Gastroesophageal sphincter (tissue), 4 donors: ENCODE measurements at regions not wholly inside any gene's neighbourhood (a gene's known extent, or its start where the extent isn't known, plus 50 kb on each side); places are given as distances from the start of the nearest gene placed in this dataset.

ENCODE experiments used
- ATAC-seq: fragments of 150-250 bp; one replicate; pipeline ENCODE4 v1.9.1; 2016; ENCODE audit warnings: mild to moderate bottlenecking, moderate library complexity
- H3K27ac ChIP-seq, 4 donors: fragments of 200-600 bp; sonication (generic) in 3 of 4; 1 replicate in 3 of 4; 2 replicates in 1 of 4; pipeline ENCODE4 v1.5.1; 2016 to 2019
- H3K27me3 ChIP-seq: fragments of 200-600 bp; sonication (generic); one replicate; pipeline ENCODE4 v1.5.1; 2019
- H3K36me3 ChIP-seq, 2 donors: fragments of 200-600 bp; sonication (generic); one replicate each; pipeline ENCODE4 v1.5.1; 2019; ENCODE audit warnings: control low read depth in 1 of 2
- H3K4me1 ChIP-seq, 3 donors: fragments of 200-600 bp; sonication (generic); 1 replicate in 2 of 3; 2 replicates in 1 of 3; pipeline ENCODE4 v1.5.1; 2016 to 2019; ENCODE audit warnings: control low read depth in 2 of 3
- H3K4me3 ChIP-seq, 2 donors: fragments of 200-600 bp; sonication (generic); one replicate each; pipeline ENCODE4 v1.5.1; 2019; ENCODE audit warnings: mild to moderate bottlenecking in 1 of 2, moderate library complexity in 1 of 2
- H3K9me3 ChIP-seq, 3 donors: fragments of 200-600 bp; sonication (generic); one replicate each; pipeline ENCODE4 v1.5.1; 2017 to 2019; ENCODE audit warnings: control low read depth in 2 of 3
- EP300 ChIP-seq: sonication (generic); formaldehyde crosslinking; IDR thresholded peaks from one replicate; pipeline ENCODE4 v1.6.1; 2017; ENCODE audit warnings: antibody characterized with exemption, mild to moderate bottlenecking
- POLR2A ChIP-seq, 2 donors: fragments of 450-650 bp; IDR thresholded peaks; one replicate each; pipeline ENCODE4 v1.6.1; 2017; ENCODE audit warnings: antibody characterized with exemption in 2 of 2, mild to moderate bottlenecking in 2 of 2, moderate library complexity in 1 of 2
- POLR2AphosphoS5 ChIP-seq: sonication (generic); formaldehyde crosslinking; IDR thresholded peaks from one replicate; pipeline ENCODE4 v1.6.1; 2017; ENCODE audit warnings: antibody characterized with exemption
- WGBS, 2 donors: methylation state at CpG; one replicate each; pipeline ENCODE4 v1.1.5; 2018; ENCODE audit warnings: low coverage in 1 of 2; 5-methylcytosine and 5-hydroxymethylcytosine counted together
- TF ChIP-seq, protein P1 (sequence below), 4 experiments: fragments of 200-600 bp in 2 of 4; fragments of 450-650 bp in 2 of 4; sonication (generic) in 1 of 4; IDR thresholded peaks; one replicate each; pipeline ENCODE4 v1.5.1; 2017 to 2019; ENCODE audit warnings: antibody characterized with exemption in 4 of 4, mild to moderate bottlenecking in 2 of 4, moderate library complexity in 2 of 4

DNA sequence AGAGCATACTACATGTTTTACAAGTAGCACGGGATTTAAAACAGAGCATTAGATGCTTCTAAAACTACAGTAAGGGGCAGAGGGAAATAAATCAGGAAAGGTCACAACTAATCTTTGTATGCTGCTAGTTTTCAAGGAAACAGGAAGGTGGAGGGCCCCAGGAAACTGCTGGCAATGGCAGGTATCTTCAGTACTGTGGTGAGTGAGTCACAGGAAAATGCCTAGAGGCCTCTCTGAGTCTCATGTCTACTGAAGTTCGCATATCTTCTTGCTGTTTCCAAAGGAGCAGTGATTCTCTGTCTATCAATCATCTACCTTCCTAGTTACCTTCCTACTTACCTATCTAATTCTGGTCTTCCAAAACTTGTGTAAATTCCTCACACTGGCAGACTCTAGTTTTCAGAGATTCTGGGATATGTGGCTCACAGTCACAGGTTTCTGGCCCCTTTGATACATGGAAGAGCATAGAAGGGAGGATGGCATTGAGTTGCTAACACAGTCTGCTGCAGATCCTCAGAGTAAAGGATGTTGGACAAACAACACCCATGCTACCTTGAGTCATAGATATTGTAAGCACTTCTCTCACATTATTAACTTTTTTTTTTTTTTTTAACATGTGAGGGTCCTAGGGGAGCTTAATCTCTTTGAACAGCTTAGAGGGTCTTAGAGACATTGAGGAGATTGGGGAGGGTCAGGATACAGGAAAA, 58.8 kb upstream of the SYN3 start:
- H3K4me3 ChIP-seq: no peak overlapping the region
- H3K27me3 ChIP-seq: no peaks in the 10 kb centered on the region
- H3K27ac ChIP-seq: no peak overlapping the region
- H3K4me1 ChIP-seq: no peaks in the 10 kb centered on the region
- H3K36me3 ChIP-seq: no peaks in the 10 kb centered on the region
- TF ChIP-seq EP300 (no peak), POLR2A (IDR thresholded peaks at IDR 0.05) (no peak), POLR2AphosphoS5 (no peak)
- TF ChIP-seq, protein P1, sequence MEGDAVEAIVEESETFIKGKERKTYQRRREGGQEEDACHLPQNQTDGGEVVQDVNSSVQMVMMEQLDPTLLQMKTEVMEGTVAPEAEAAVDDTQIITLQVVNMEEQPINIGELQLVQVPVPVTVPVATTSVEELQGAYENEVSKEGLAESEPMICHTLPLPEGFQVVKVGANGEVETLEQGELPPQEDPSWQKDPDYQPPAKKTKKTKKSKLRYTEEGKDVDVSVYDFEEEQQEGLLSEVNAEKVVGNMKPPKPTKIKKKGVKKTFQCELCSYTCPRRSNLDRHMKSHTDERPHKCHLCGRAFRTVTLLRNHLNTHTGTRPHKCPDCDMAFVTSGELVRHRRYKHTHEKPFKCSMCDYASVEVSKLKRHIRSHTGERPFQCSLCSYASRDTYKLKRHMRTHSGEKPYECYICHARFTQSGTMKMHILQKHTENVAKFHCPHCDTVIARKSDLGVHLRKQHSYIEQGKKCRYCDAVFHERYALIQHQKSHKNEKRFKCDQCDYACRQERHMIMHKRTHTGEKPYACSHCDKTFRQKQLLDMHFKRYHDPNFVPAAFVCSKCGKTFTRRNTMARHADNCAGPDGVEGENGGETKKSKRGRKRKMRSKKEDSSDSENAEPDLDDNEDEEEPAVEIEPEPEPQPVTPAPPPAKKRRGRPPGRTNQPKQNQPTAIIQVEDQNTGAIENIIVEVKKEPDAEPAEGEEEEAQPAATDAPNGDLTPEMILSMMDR (IDR thresholded peaks at IDR 0.05): no peak
- WGBS, 2 donors: 52 to 85% methylated on average over 2 of the region's 2 CpGs
- ATAC-seq: no peak
- no peaks in the 10 kb centered on the region for H3K9me3 ChIP-seq

DNA sequence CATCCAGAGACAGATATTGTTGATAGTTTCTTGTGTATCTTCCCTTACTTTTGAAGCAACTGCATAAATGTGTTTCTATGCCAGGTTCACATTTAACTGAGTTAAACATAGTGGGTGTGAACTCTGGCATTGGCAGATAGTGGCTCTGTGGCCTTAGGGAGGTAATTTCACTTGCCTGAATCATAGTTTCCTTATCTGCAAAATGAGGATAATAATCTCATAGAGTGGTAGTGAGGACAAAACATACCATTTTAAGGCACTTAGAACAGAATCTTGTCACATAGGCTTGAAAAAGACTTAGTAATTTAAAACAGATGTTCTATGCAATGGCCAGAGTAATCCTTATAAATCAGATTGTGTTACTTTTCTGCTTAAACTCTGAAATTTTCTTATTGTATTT, 56.4 kb upstream of the SYN3 start:
- ATAC-seq: no peak
- no peaks in the 10 kb centered on the region for H3K36me3 ChIP-seq
- no peaks in the 10 kb centered on the region for H3K9me3 ChIP-seq
- TF ChIP-seq POLR2AphosphoS5: no peak
- TF ChIP-seq, protein P1 (IDR thresholded peaks at IDR 0.05): no peak
- no peak for TF ChIP-seq POLR2A (IDR thresholded peaks at IDR 0.05)
- TF ChIP-seq EP300: no peak
- no peaks in the 10 kb centered on the region for H3K4me1 ChIP-seq
- no peak overlapping the region for H3K27ac ChIP-seq
- no peak overlapping the region for H3K4me3 ChIP-seq
- no peaks in the 10 kb centered on the region for H3K27me3 ChIP-seq

DNA sequence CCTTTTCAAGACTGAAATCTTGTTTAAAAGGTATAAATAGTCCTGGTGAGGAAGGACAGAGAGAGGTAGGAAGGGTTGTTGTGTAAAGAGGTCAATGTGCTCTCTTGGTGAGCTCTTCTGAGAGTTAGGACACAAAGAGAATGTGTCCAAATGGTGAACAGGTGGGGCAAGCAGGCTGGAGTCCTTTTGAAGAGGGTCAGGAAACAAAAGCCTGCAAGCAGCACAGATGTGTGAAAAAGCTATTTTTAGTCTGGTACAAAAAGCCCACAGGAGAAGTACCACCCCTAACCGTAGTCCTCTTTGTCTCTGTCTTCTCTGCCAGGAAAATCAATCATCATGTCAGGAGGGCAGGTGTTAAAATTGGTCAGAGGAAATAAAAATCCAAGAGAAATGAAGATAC, 54.4 kb upstream of the SYN3 start:
- WGBS, 2 donors: 0 to 7% methylated on average over 1 of the region's 1 CpG
- Histone ChIP-seq H3K36me3 (no peaks in the 10 kb centered on the region), H3K27me3 (peaks cover under 1% of the 10 kb centered on the region), H3K27ac (no peak overlapping the region), H3K4me3 (no peak overlapping the region), H3K9me3 (no peaks in the 10 kb centered on the region), H3K4me1 (no peaks in the 10 kb centered on the region)
- no peak for TF ChIP-seq POLR2AphosphoS5
- TF ChIP-seq EP300: no peak
- no peak for TF ChIP-seq POLR2A (IDR thresholded peaks at IDR 0.05)
- TF ChIP-seq, protein P1 (IDR thresholded peaks at IDR 0.05): no peak
- ATAC-seq: no peak

DNA sequence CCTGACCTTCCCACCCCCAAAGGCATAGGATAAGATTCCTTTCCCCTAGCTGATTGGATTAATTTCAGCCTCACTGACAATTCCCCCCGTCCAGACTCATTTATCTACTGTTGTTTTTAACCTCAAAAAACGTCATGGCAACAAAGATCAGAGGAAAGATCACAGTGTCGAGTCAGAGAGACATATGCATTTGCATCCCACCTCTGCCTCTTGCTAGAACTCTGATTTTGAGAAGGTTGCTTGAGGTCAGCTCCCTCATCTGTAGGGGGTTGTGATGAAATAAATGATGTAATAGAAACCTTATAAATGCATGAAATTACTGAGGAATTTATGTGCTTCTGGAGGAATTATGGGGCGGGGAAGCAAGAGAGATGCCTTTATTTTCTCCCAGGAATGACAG, 53.3 kb upstream of the SYN3 start:
- H3K36me3 ChIP-seq: no peaks in the 10 kb centered on the region
- ATAC-seq: no peak
- H3K27ac ChIP-seq: no peak overlapping the region
- no peaks in the 10 kb centered on the region for H3K9me3 ChIP-seq
- no peak overlapping the region for H3K4me3 ChIP-seq
- H3K27me3 ChIP-seq: peaks cover 9% of the 10 kb centered on the region
- no peaks in the 10 kb centered on the region for H3K4me1 ChIP-seq
- WGBS, 2 donors: 19 to 38% methylated on average over 1 to 4 of the region's 4 CpGs
- TF ChIP-seq POLR2AphosphoS5 (no peak), POLR2A (IDR thresholded peaks at IDR 0.05) (no peak), EP300 (no peak)
- TF ChIP-seq, protein P1 (IDR thresholded peaks at IDR 0.05): no peak

DNA sequence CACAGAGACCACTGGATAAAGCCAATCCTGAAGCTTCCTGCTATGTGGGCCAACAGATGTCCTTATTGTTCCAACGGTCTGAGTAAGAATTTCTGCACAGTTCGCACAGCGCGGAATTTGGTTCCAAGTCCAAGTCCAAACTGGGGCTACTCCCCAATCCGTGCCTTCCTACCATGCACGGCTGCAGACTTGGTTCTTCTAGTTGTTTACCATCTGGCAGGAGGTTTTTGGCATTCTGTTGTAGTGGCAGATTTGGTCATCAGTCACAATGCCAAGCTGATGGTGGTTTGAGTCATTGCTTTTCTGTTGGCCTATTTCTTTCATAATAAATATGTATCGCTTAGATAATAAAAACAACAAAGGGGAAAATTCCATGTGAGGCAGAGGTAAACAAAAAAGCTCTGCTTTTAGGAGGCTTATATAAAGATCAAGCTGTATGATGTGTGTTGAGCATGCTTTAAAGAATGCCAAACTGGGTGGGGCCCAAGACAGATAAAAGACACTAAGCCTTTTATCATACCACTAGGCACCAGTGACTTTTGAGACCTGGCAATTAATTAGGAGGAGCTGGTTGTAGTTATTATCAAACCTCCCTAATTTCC, 52.5 kb upstream of the SYN3 start:
- TF ChIP-seq EP300: no peak
- TF ChIP-seq, protein P1 (IDR thresholded peaks at IDR 0.05): no peak
- TF ChIP-seq POLR2A (IDR thresholded peaks at IDR 0.05): no peak
- TF ChIP-seq POLR2AphosphoS5: no peak
- no peak for ATAC-seq
- Histone ChIP-seq H3K36me3 (no peaks in the 10 kb centered on the region), H3K27me3 (peaks cover 15% of the 10 kb centered on the region), H3K27ac (no peak overlapping the region), H3K9me3 (no peaks in the 10 kb centered on the region), H3K4me1 (no peaks in the 10 kb centered on the region), H3K4me3 (no peak overlapping the region)
- WGBS, 2 donors: 63 to 100% methylated on average over 1 to 2 of the region's 7 CpGs
